K562 (cell line): ENCODE measurements at regions not wholly inside any gene's neighbourhood (a gene's known extent, or its start where the extent isn't known, plus 50 kb on each side); places are given as distances from the start of the nearest gene placed in this dataset.
A peak's percentile ranks its signal among the peaks of the same experiment; 100 is the strongest.

Source experiments
- MAZ ChIP-seq, 2 experiments: fragments of 450-650 bp in 1 of 2; sonication (generic) in 1 of 2; formaldehyde crosslinking; IDR thresholded peaks in 1 of 2; conservative IDR thresholded peaks in 1 of 2; 2 replicates each; pipeline versions ENCODE4 v1.4.0 to v1.5.0; 2020; ENCODE audit warnings: mild to moderate bottlenecking in 1 of 2, missing genetic modification reagents in 1 of 2
- MTA1 ChIP-seq: fragments of 450-650 bp; IDR thresholded peaks from 2 replicates; pipeline ENCODE4 v1.6.1; 2017; ENCODE audit warnings: borderline replicate concordance
- SRSF9 ChIP-seq: fragments of 200-400 bp; formaldehyde crosslinking; IDR thresholded peaks from 2 replicates; pipeline ENCODE4 v1.6.1; 2017; ENCODE audit warnings: low read depth, low read length, borderline replicate concordance
- ZBTB40 ChIP-seq, 2 experiments: fragments of 450-650 bp in 1 of 2; sonication (generic) in 1 of 2; formaldehyde crosslinking in 1 of 2; IDR thresholded peaks; 2 replicates each; pipeline versions ENCODE4 v1.7.1 to v1.9.0; 2016 to 2022; ENCODE audit warnings: inconsistent platforms in 1 of 2, mild to moderate bottlenecking in 1 of 2, missing genetic modification reagents in 1 of 2
- TF ChIP-seq, protein P1 (sequence below): IDR thresholded peaks from 2 replicates; pipeline ENCODE4 v1.6.1; 2016; ENCODE audit warnings: missing genetic modification characterization, missing compliant biosample characterization
- TF ChIP-seq, protein P2 (sequence below): fragments of 200-800 bp; sonication (Bioruptor generic); IDR thresholded peaks from 2 replicates; pipeline ENCODE4 v1.6.1; 2017; ENCODE audit warnings: missing genetic modification characterization, missing compliant biosample characterization
- TF ChIP-seq, protein P3 (sequence below): fragments of 450-650 bp; formaldehyde crosslinking; conservative IDR thresholded peaks from 2 replicates; pipeline ENCODE4 v1.4.0; 2022; ENCODE audit warnings: mild to moderate bottlenecking, missing genetic modification characterization
- TF ChIP-seq, protein P4 (sequence below): fragments of 450-650 bp; IDR thresholded peaks from 2 replicates; pipeline ENCODE4 v1.6.1; 2018; ENCODE audit not compliant: partially characterized antibody

DNA sequence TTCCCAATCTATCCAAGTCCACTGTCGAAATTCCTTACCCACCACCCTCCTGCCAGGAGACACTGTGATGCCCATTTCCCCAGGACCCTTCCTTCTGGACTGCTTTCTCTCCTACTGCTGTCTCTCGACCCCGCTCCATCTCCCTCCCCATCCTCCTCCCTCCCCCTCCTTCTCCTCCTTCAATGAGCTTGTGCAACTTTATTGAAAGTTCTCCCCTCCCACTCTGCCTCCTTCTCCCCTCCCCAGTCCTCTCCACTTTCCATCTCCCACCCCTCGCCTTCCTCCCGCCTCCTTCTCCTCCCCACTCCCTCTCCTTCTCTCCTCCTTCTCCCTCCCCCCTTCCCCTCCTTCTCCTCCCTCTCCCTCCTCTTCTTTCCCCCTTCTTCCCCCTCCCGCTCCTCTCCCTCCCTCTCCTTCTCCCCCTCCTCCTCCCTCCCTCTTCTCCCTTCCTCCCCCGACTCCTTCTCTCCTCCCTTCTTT, 116.6 kb upstream of the FAT1 start (continued):
- TF ChIP-seq ZBTB40 (IDR thresholded peaks at IDR 0.05) (peak; percentile 98), ZBTB40 (CRISPR knock-in tag; IDR thresholded peaks at IDR 0.05) (peak; percentile 94), SRSF9 (no peak), MAZ (CRISPR knock-in tag; conservative IDR thresholded peaks at IDR 0.05 in 1 of 2, IDR thresholded peaks at IDR 0.05 in 1 of 2) (peak in 1 of 2 experiments; percentile 68; a peak in 2 of 4 replicates), MTA1 (0 out of 2 replicates have a peak, but pooled peaks have one; percentile 25)
- TF ChIP-seq, protein P1, sequence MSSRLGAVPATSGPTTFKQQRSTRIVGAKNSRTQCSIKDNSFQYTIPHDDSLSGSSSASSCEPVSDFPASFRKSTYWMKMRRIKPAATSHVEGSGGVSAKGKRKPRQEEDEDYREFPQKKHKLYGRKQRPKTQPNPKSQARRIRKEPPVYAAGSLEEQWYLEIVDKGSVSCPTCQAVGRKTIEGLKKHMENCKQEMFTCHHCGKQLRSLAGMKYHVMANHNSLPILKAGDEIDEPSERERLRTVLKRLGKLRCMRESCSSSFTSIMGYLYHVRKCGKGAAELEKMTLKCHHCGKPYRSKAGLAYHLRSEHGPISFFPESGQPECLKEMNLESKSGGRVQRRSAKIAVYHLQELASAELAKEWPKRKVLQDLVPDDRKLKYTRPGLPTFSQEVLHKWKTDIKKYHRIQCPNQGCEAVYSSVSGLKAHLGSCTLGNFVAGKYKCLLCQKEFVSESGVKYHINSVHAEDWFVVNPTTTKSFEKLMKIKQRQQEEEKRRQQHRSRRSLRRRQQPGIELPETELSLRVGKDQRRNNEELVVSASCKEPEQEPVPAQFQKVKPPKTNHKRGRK, result 0 out of 2 replicates have a peak, but pooled peaks have one; percentile 15
- TF ChIP-seq, protein P2, sequence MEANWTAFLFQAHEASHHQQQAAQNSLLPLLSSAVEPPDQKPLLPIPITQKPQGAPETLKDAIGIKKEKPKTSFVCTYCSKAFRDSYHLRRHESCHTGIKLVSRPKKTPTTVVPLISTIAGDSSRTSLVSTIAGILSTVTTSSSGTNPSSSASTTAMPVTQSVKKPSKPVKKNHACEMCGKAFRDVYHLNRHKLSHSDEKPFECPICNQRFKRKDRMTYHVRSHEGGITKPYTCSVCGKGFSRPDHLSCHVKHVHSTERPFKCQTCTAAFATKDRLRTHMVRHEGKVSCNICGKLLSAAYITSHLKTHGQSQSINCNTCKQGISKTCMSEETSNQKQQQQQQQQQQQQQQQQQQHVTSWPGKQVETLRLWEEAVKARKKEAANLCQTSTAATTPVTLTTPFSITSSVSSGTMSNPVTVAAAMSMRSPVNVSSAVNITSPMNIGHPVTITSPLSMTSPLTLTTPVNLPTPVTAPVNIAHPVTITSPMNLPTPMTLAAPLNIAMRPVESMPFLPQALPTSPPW (CRISPR knock-in tag), result peak; percentile 93
- TF ChIP-seq, protein P3, sequence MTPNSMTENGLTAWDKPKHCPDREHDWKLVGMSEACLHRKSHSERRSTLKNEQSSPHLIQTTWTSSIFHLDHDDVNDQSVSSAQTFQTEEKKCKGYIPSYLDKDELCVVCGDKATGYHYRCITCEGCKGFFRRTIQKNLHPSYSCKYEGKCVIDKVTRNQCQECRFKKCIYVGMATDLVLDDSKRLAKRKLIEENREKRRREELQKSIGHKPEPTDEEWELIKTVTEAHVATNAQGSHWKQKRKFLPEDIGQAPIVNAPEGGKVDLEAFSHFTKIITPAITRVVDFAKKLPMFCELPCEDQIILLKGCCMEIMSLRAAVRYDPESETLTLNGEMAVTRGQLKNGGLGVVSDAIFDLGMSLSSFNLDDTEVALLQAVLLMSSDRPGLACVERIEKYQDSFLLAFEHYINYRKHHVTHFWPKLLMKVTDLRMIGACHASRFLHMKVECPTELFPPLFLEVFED (CRISPR knock-in tag), result 0 out of 2 replicates have a peak, but pooled peaks have one; percentile 52
- TF ChIP-seq, protein P4, sequence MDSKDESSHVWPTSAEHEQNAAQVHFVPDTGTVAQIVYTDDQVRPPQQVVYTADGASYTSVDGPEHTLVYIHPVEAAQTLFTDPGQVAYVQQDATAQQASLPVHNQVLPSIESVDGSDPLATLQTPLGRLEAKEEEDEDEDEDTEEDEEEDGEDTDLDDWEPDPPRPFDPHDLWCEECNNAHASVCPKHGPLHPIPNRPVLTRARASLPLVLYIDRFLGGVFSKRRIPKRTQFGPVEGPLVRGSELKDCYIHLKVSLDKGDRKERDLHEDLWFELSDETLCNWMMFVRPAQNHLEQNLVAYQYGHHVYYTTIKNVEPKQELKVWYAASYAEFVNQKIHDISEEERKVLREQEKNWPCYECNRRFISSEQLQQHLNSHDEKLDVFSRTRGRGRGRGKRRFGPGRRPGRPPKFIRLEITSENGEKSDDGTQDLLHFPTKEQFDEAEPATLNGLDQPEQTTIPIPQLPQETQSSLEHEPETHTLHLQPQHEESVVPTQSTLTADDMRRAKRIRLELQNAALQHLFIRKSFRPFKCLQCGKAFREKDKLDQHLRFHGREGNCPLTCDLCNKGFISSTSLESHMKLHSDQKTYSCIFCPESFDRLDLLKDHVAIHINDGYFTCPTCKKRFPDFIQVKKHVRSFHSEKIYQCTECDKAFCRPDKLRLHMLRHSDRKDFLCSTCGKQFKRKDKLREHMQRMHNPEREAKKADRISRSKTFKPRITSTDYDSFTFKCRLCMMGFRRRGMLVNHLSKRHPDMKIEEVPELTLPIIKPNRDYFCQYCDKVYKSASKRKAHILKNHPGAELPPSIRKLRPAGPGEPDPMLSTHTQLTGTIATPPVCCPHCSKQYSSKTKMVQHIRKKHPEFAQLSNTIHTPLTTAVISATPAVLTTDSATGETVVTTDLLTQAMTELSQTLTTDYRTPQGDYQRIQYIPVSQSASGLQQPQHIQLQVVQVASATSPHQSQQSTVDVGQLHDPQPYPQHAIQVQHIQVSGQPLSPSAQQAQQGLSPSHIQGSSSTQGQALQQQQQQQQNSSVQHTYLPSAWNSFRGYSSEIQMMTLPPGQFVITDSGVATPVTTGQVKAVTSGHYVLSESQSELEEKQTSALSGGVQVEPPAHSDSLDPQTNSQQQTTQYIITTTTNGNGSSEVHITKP, result peak; percentile 53
